Rectal smooth muscle tissue (tissue), 1 donor: ENCODE measurements at regions not wholly inside any gene's neighbourhood (a gene's known extent, or its start where the extent isn't known, plus 50 kb on each side); places are given as distances from the start of the nearest gene placed in this dataset.

Experiments
- H3K27ac ChIP-seq: one replicate; pipeline ENCODE4 v1.7.0; 2013; ENCODE audit warnings: low read depth, low read length, inconsistent platforms
- H3K27me3 ChIP-seq: one replicate; pipeline ENCODE4 v1.7.0; 2013; ENCODE audit warnings: low read length; ENCODE audit not compliant: control insufficient read depth, insufficient read depth
- H3K36me3 ChIP-seq: one replicate; pipeline ENCODE4 v1.7.0; 2013; ENCODE audit warnings: low read length; ENCODE audit not compliant: control insufficient read depth, insufficient read depth
- H3K4me1 ChIP-seq: one replicate; pipeline ENCODE4 v1.7.0; 2013; ENCODE audit warnings: low read length; ENCODE audit not compliant: control insufficient read depth, insufficient read depth
- H3K4me3 ChIP-seq: one replicate; pipeline ENCODE4 v1.7.0; 2013; ENCODE audit warnings: low read length
- H3K9ac ChIP-seq: one replicate; pipeline ENCODE4 v1.7.0; 2013; ENCODE audit warnings: low read length

- Histone ChIP-seq H3K9ac (no peak overlapping the region), H3K27ac (no peak overlapping the region), H3K4me3 (no peak overlapping the region), H3K27me3 (no peaks in the 10 kb centered on the region), H3K36me3 (no peaks in the 10 kb centered on the region), H3K4me1 (no peaks in the 10 kb centered on the region)
Measured at GRCh38 chr16:51797669-51798259, 646.7 kb upstream of the SALL1 start.

- Histone ChIP-seq H3K27me3 (no peaks in the 10 kb centered on the region), H3K4me3 (no peak overlapping the region), H3K36me3 (no peaks in the 10 kb centered on the region), H3K9ac (no peak overlapping the region), H3K27ac (no peak overlapping the region), H3K4me1 (no peaks in the 10 kb centered on the region)
Measured at GRCh38 chr16:51779240-51779639, 628.2 kb upstream of the SALL1 start.

GRCh38 chr16:51773071-51773890 lies 622.2 kb upstream of the SALL1 start:
- Histone ChIP-seq H3K36me3 (no peaks in the 10 kb centered on the region), H3K27ac (no peak overlapping the region), H3K9ac (no peak overlapping the region), H3K4me1 (no peaks in the 10 kb centered on the region), H3K4me3 (no peak overlapping the region), H3K27me3 (no peaks in the 10 kb centered on the region)

GRCh38 chr16:51766739-51767138 lies 615.7 kb upstream of the SALL1 start:
- no peaks in the 10 kb centered on the region for H3K36me3 ChIP-seq
- H3K27me3 ChIP-seq, result no peaks in the 10 kb centered on the region
- H3K9ac ChIP-seq, result no peak overlapping the region
- no peak overlapping the region for H3K4me3 ChIP-seq
- H3K4me1 ChIP-seq, result peaks cover 1% of the 10 kb centered on the region
- no peak overlapping the region for H3K27ac ChIP-seq

- H3K4me3 ChIP-seq, result no peak overlapping the region
- H3K27me3 ChIP-seq, result no peaks in the 10 kb centered on the region
- no peak overlapping the region for H3K27ac ChIP-seq
- H3K9ac ChIP-seq, result no peak overlapping the region
- H3K36me3 ChIP-seq, result no peaks in the 10 kb centered on the region
- peaks cover 6% of the 10 kb centered on the region for H3K4me1 ChIP-seq
Measured at GRCh38 chr16:51763072-51763661, 612.1 kb upstream of the SALL1 start.

GRCh38 chr16:51762081-51762996 lies 611.3 kb upstream of the SALL1 start:
- no peak overlapping the region for H3K27ac ChIP-seq
- H3K9ac ChIP-seq, result no peak overlapping the region
- H3K4me3 ChIP-seq, result no peak overlapping the region

GRCh38 chr16:51761001-51761400 lies 609.9 kb upstream of the SALL1 start:
- Histone ChIP-seq H3K27me3 (no peaks in the 10 kb centered on the region), H3K4me3 (no peak overlapping the region), H3K27ac (no peak overlapping the region), H3K36me3 (no peaks in the 10 kb centered on the region), H3K9ac (no peak overlapping the region), H3K4me1 (peaks cover 6% of the 10 kb centered on the region)

More at GRCh38 chr16:51762081-51762996, 611.3 kb upstream of the SALL1 start:
- Histone ChIP-seq H3K36me3 (no peaks in the 10 kb centered on the region), H3K4me1 (peaks cover 6% of the 10 kb centered on the region), H3K27me3 (no peaks in the 10 kb centered on the region)

- Histone ChIP-seq H3K27me3 (no peaks in the 10 kb centered on the region), H3K4me1 (peaks cover 6% of the 10 kb centered on the region), H3K9ac (no peak overlapping the region), H3K27ac (no peak overlapping the region), H3K36me3 (no peaks in the 10 kb centered on the region), H3K4me3 (no peak overlapping the region)
Measured at GRCh38 chr16:51759999-51760398, 608.9 kb upstream of the SALL1 start.

GRCh38 chr16:51759329-51759728 lies 608.3 kb upstream of the SALL1 start:
- Histone ChIP-seq H3K4me1 (peaks cover 6% of the 10 kb centered on the region), H3K9ac (no peak overlapping the region), H3K27me3 (no peaks in the 10 kb centered on the region), H3K4me3 (no peak overlapping the region), H3K27ac (no peak overlapping the region), H3K36me3 (no peaks in the 10 kb centered on the region)

GRCh38 chr16:51757921-51758479 lies 606.9 kb upstream of the SALL1 start:
- Histone ChIP-seq H3K9ac (no peak overlapping the region), H3K4me3 (no peak overlapping the region), H3K4me1 (peaks cover 6% of the 10 kb centered on the region), H3K27me3 (no peaks in the 10 kb centered on the region), H3K27ac (no peak overlapping the region), H3K36me3 (no peaks in the 10 kb centered on the region)

- Histone ChIP-seq H3K9ac (no peak overlapping the region), H3K27ac (no peak overlapping the region), H3K4me3 (no peak overlapping the region), H3K36me3 (no peaks in the 10 kb centered on the region), H3K27me3 (no peaks in the 10 kb centered on the region), H3K4me1 (peaks cover 6% of the 10 kb centered on the region)
Measured at GRCh38 chr16:51757505-51757904, 606.4 kb upstream of the SALL1 start.

GRCh38 chr16:51757124-51757470 lies 606.0 kb upstream of the SALL1 start:
- Histone ChIP-seq H3K27me3 (no peaks in the 10 kb centered on the region), H3K9ac (no peak overlapping the region), H3K27ac (no peak overlapping the region), H3K4me3 (no peak overlapping the region), H3K4me1 (peaks cover 6% of the 10 kb centered on the region), H3K36me3 (no peaks in the 10 kb centered on the region)
